A549 (cell line): ENCODE measurements at regions not wholly inside any gene's neighbourhood (a gene's known extent, or its start where the extent isn't known, plus 50 kb on each side); places are given as distances from the start of the nearest gene placed in this dataset.

ENCODE experiments used
- ATAC-seq, 2 experiments: fragments of 200-7000 bp in 1 of 2; fragments of >200 bp in 1 of 2; cut with Nextera tagmentation in 1 of 2; cut with Tn5 transposase in 1 of 2; 3 replicates each; pipeline versions ENCODE4 v1.8.0 to v1.9.1; 2018 to 2020; ENCODE audit warnings: mild to moderate bottlenecking in 1 of 2, moderate library complexity in 1 of 2
- CTCF ChIA-PET: fragments of 300-600 bp; sonication (Branson Sonifier 250); formaldehyde crosslinking; extraction: SDS; loops from one replicate; lab custom pipeline; 2021; ENCODE audit warnings: antibody characterized with exemption, inconsistent platforms; lab: Yijun Ruan, JAX
- POLR2A ChIA-PET: fragments of 350-600 bp; formaldehyde crosslinking; extraction: SDS; loops from one replicate; lab custom pipeline; 2021; ENCODE audit warnings: antibody characterized with exemption, inconsistent platforms; lab: Yijun Ruan, JAX
- DNase-seq, 2 experiments: peaks; one replicate each; pipeline versions ENCODE4 v3.0.0 to v3.0.0-alpha.2; 2011 to 2016; ENCODE audit warnings: low read depth in 1 of 2, low spot score in 1 of 2
- FAIRE-seq: peaks from 2 replicates; lab custom pipeline; 2011; peaks lifted over from hg19 to GRCh38; lab: Jason Lieb, UNC
- H3K27ac ChIP-seq, 2 experiments: fragments of >200 bp; sonication (Bioruptor Twin); formaldehyde crosslinking; 3 replicates each; pipeline ENCODE4 v1.5.1; 2016 to 2017
- H3K4me1 ChIP-seq: fragments of >200 bp; sonication (Bioruptor Twin); formaldehyde crosslinking; 3 replicates; pipeline ENCODE4 v1.6.1; 2016
- H3K4me2 ChIP-seq: fragments of >200 bp; sonication (Bioruptor Twin); formaldehyde crosslinking; 3 replicates; pipeline ENCODE4 v1.6.1; 2016
- H3K4me3 ChIP-seq: fragments of >200 bp; sonication (Bioruptor Twin); formaldehyde crosslinking; 3 replicates; pipeline ENCODE4 v1.5.1; 2016
- H3K9me3 ChIP-seq: fragments of >200 bp; sonication (Bioruptor Twin); formaldehyde crosslinking; 3 replicates; pipeline ENCODE4 v1.6.1; 2016
- BCL3 ChIP-seq: fragments of >200 bp; sonication (Bioruptor Twin); formaldehyde crosslinking; IDR thresholded peaks from 3 replicates; pipeline ENCODE4 v1.6.1; 2016
- CBX2 ChIP-seq: fragments of 200-600 bp; sonication (generic); IDR thresholded peaks from 2 replicates; pipeline ENCODE4 v1.6.1; 2016; ENCODE audit warnings: low read depth, mild to moderate bottlenecking, borderline replicate concordance
- CBX8 ChIP-seq: fragments of 200-600 bp; sonication (generic); IDR thresholded peaks from 2 replicates; pipeline ENCODE4 v1.6.1; 2016
- CEBPB ChIP-seq, 2 experiments: fragments of >200 bp in 1 of 2; sonication (Bioruptor Twin) in 1 of 2; formaldehyde crosslinking in 1 of 2; IDR thresholded peaks; 2 replicates each; pipeline ENCODE4 v1.6.1; 2012 to 2016
- EHF ChIP-seq: fragments of 250-450 bp; sonication (Bioruptor Pico); IDR thresholded peaks from 2 replicates; pipeline ENCODE4 v1.5.0; 2020; ENCODE audit warnings: mild to moderate bottlenecking
- ESRRA ChIP-seq: fragments of 150-350 bp; IDR thresholded peaks from 2 replicates; pipeline ENCODE4 v1.6.1; 2014; ENCODE audit warnings: mild to moderate bottlenecking, low read length, borderline replicate concordance
- FOSB ChIP-seq: fragments of 250-450 bp; sonication (Bioruptor Pico); IDR thresholded peaks from 2 replicates; pipeline ENCODE4 v1.5.0; 2020; ENCODE audit warnings: mild to moderate bottlenecking, moderate library complexity
- FOSL2 ChIP-seq, 2 experiments: fragments of 450-650 bp in 1 of 2; fragments of >200 bp in 1 of 2; sonication (Bioruptor Twin) in 1 of 2; formaldehyde crosslinking; IDR thresholded peaks; 2 replicates each; pipeline versions ENCODE4 v1.5.0 to v1.6.1; 2016 to 2020; ENCODE audit warnings: mild to moderate bottlenecking in 1 of 2, moderate library complexity in 1 of 2
- FOXS1 ChIP-seq: fragments of 250-450 bp; sonication (Bioruptor Pico); IDR thresholded peaks from 2 replicates; pipeline ENCODE4 v1.5.0; 2020; ENCODE audit warnings: mild to moderate bottlenecking, moderate library complexity
- HDAC2 ChIP-seq: fragments of 200-600 bp; sonication (generic); IDR thresholded peaks from 2 replicates; pipeline ENCODE4 v1.6.1; 2016
- HES2 ChIP-seq: fragments of >200 bp; sonication (Bioruptor Twin); formaldehyde crosslinking; IDR thresholded peaks from 2 replicates; pipeline ENCODE4 v1.6.1; 2016
- HEYL ChIP-seq: fragments of 250-450 bp; sonication (Bioruptor Pico); IDR thresholded peaks from 2 replicates; pipeline ENCODE4 v1.8.0; 2021; ENCODE audit warnings: mild to moderate bottlenecking, moderate library complexity
- JUN ChIP-seq, 2 experiments: fragments of >200 bp; sonication (Bioruptor Twin); formaldehyde crosslinking; IDR thresholded peaks; 2 replicates in 1 of 2; 3 replicates in 1 of 2; pipeline ENCODE4 v1.6.1; 2016 to 2017
- KDM1A ChIP-seq: fragments of 200-600 bp; sonication (generic); IDR thresholded peaks from 2 replicates; pipeline ENCODE4 v1.6.1; 2016; ENCODE audit warnings: low read depth, mild to moderate bottlenecking
- KDM5A ChIP-seq: fragments of 200-600 bp; sonication (generic); IDR thresholded peaks from 2 replicates; pipeline ENCODE4 v1.6.1; 2016; ENCODE audit warnings: antibody characterized with exemption, mild to moderate bottlenecking
- NPAS2 ChIP-seq: fragments of 250-450 bp; sonication (Bioruptor Pico); IDR thresholded peaks from 2 replicates; pipeline ENCODE4 v1.8.0; 2022; ENCODE audit warnings: mild to moderate bottlenecking, moderate library complexity, borderline replicate concordance
- RNF2 ChIP-seq: fragments of 200-600 bp; sonication (generic); IDR thresholded peaks from 2 replicates; pipeline ENCODE4 v1.6.1; 2016; ENCODE audit warnings: low read depth, mild to moderate bottlenecking, antibody characterized with exemption, moderate library complexity, borderline replicate concordance
- SREBF2 ChIP-seq: fragments of 450-650 bp; IDR thresholded peaks from 2 replicates; pipeline ENCODE4 v1.6.1; 2014; ENCODE audit warnings: mild to moderate bottlenecking, moderate library complexity
- TP53 ChIP-seq: fragments of 250-450 bp; sonication (Bioruptor Pico); IDR thresholded peaks from 2 replicates; pipeline ENCODE4 v1.5.0; 2021; ENCODE audit warnings: mild to moderate bottlenecking, moderate library complexity
- ZFP36 ChIP-seq: fragments of 450-650 bp; IDR thresholded peaks from 2 replicates; pipeline ENCODE4 v1.6.1; 2014; ENCODE audit warnings: borderline replicate concordance; ENCODE audit not compliant: partially characterized antibody
- ZSCAN20 ChIP-seq: fragments of 250-450 bp; sonication (Bioruptor Pico); IDR thresholded peaks from 2 replicates; pipeline ENCODE4 v1.8.0; 2022; ENCODE audit warnings: mild to moderate bottlenecking, moderate library complexity
- WGBS: methylation state at CpG from one replicate; pipeline ENCODE4 v1.1.6; 2017; ENCODE audit errors: missing lambda C conversion rate; 5-methylcytosine and 5-hydroxymethylcytosine counted together
- TF ChIP-seq, protein P1 (sequence below): fragments of 200-600 bp; sonication (generic); IDR thresholded peaks from 2 replicates; pipeline ENCODE4 v1.6.1; 2016; ENCODE audit warnings: antibody characterized with exemption, mild to moderate bottlenecking, moderate library complexity

GRCh38 chr7:1331561-1332467, 99.1 kb downstream of the UNCX start:
- FAIRE-seq (no peak), ATAC-seq (peak; percentile 23 to 42; a peak in 3 of 6 replicates), DNase-seq (no peak)
- TF ChIP-seq BCL3 (no peak), TP53 (CRISPR knock-in tag) (no peak), ESRRA (no peak), RNF2 (no peak), FOXS1 (no peak), JUN (IDR thresholded peaks at IDR 0.05) (no peak), ZSCAN20 (CRISPR knock-in tag) (no peak), NPAS2 (CRISPR knock-in tag) (no peak), CBX8 (no peak), HES2 (no peak), EHF (CRISPR knock-in tag) (no peak)
- Histone ChIP-seq H3K9me3 (peaks cover 12% of the 10 kb centered on the region), H3K4me2 (no peak overlapping the region), H3K4me3 (no peak overlapping the region), H3K27ac (no peak overlapping the region), H3K4me1 (no peaks in the 10 kb centered on the region)
- 23% methylated on average over 15 of the region's 21 CpGs for WGBS
- ChIA-PET CTCF (interaction anchor here (0.6 to 1.4 kb wide), 2 partner anchors 105 to 190 kb away, joined by 3 read pairs; no protein-coding TSS in a partner anchor), POLR2A (no interaction called here)

GRCh38 chr7:1336509-1336908, 103.8 kb downstream of the UNCX start:
- POLR2A ChIA-PET = no interaction called here
- DNase-seq (no peak), FAIRE-seq (no peak), ATAC-seq (no peak)
- TF ChIP-seq KDM5A = no peak
- TF ChIP-seq KDM1A = no peak
- Histone ChIP-seq H3K4me1 (no peaks in the 10 kb centered on the region), H3K4me2 (no peak overlapping the region), H3K4me3 (no peak overlapping the region), H3K9me3 (peaks cover 25% of the 10 kb centered on the region), H3K27ac (no peak overlapping the region)
- CTCF ChIA-PET = interaction anchor here (2.5 kb wide), 1 partner anchor 111 kb away, joined by 7 read pairs; no protein-coding TSS in a partner anchor
- 36% methylated on average over 3 of the region's 3 CpGs for WGBS

GRCh38 chr7:1339611-1340010, 106.9 kb downstream of the UNCX start:
- TF ChIP-seq ZFP36 = no peak
- TF ChIP-seq FOSB (CRISPR knock-in tag) = no peak
- TF ChIP-seq HES2 = no peak
- TF ChIP-seq FOSL2 (IDR thresholded peaks at IDR 0.05) = no peak
- no peak for TF ChIP-seq FOSL2 (CRISPR knock-in tag; IDR thresholded peaks at IDR 0.05)
- no peak for TF ChIP-seq CBX2
- no peak for TF ChIP-seq CEBPB (IDR thresholded peaks at IDR 0.05)
- TF ChIP-seq, protein P1, sequence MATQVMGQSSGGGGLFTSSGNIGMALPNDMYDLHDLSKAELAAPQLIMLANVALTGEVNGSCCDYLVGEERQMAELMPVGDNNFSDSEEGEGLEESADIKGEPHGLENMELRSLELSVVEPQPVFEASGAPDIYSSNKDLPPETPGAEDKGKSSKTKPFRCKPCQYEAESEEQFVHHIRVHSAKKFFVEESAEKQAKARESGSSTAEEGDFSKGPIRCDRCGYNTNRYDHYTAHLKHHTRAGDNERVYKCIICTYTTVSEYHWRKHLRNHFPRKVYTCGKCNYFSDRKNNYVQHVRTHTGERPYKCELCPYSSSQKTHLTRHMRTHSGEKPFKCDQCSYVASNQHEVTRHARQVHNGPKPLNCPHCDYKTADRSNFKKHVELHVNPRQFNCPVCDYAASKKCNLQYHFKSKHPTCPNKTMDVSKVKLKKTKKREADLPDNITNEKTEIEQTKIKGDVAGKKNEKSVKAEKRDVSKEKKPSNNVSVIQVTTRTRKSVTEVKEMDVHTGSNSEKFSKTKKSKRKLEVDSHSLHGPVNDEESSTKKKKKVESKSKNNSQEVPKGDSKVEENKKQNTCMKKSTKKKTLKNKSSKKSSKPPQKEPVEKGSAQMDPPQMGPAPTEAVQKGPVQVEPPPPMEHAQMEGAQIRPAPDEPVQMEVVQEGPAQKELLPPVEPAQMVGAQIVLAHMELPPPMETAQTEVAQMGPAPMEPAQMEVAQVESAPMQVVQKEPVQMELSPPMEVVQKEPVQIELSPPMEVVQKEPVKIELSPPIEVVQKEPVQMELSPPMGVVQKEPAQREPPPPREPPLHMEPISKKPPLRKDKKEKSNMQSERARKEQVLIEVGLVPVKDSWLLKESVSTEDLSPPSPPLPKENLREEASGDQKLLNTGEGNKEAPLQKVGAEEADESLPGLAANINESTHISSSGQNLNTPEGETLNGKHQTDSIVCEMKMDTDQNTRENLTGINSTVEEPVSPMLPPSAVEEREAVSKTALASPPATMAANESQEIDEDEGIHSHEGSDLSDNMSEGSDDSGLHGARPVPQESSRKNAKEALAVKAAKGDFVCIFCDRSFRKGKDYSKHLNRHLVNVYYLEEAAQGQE = no peak
- no peak for TF ChIP-seq HDAC2
- no peak for TF ChIP-seq HEYL (CRISPR knock-in tag)
- TF ChIP-seq SREBF2 = no peak
- FAIRE-seq (no peak), DNase-seq (no peak), ATAC-seq (no peak)
- POLR2A ChIA-PET = no interaction called here
- Histone ChIP-seq H3K4me2 (no peak overlapping the region), H3K4me3 (no peak overlapping the region), H3K9me3 (peaks cover 25% of the 10 kb centered on the region), H3K27ac (no peak overlapping the region), H3K4me1 (no peaks in the 10 kb centered on the region)
- CTCF ChIA-PET = interaction anchor here (0.6 kb wide), 1 partner anchor 76 kb away, joined by 3 read pairs; no protein-coding TSS in a partner anchor
- 73% methylated on average over 2 of the region's 2 CpGs for WGBS
